ENCODE measurements at regions not wholly inside any gene's neighbourhood (a gene's known extent, or its start where the extent isn't known, plus 50 kb on each side); places are given as distances from the start of the nearest gene placed in this dataset.
A peak's percentile ranks its signal among the peaks of the same experiment; 100 is the strongest.

DNA sequence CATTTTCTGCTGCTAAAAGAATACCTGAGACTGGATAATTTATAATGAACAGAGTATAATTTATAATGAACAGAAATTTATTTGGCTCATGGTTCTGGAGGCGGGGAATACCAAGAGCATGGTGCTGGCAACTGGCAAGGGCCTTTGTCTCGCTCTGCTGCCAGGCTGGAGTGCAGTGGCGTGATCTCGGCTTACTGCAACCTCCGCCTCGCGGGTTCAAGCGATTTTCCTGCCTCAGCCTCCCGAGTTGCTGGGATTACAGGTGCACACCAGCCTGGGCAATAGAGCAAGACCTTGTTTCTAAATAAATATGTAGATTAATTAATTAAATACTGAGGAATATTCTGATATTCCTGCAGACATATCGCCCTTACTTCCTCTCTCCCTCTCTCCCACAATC lies 1610.8 kb downstream of the SUCLG1 start:
- no peak for DNase-seq

DNA sequence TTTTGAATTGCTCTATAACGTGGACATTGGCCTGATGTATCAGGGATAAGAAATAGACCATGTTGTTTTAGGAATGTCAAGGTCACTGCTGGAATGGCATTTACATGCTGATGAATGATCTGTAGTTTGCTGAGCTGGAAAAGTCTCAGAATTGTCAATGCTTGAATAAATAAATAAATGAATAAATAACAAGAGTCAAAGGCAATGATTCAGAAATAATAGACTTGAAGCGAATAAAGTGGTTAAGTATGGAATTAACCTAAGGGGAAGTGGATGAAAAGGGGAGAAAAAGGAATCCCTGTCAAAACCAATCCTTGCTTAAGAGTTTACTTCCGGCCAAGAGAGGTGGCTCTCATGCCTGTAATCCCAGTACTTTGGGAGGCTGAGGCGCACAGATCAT lies 1620.0 kb downstream of the SUCLG1 start:
- DNase-seq = no peak

DNA sequence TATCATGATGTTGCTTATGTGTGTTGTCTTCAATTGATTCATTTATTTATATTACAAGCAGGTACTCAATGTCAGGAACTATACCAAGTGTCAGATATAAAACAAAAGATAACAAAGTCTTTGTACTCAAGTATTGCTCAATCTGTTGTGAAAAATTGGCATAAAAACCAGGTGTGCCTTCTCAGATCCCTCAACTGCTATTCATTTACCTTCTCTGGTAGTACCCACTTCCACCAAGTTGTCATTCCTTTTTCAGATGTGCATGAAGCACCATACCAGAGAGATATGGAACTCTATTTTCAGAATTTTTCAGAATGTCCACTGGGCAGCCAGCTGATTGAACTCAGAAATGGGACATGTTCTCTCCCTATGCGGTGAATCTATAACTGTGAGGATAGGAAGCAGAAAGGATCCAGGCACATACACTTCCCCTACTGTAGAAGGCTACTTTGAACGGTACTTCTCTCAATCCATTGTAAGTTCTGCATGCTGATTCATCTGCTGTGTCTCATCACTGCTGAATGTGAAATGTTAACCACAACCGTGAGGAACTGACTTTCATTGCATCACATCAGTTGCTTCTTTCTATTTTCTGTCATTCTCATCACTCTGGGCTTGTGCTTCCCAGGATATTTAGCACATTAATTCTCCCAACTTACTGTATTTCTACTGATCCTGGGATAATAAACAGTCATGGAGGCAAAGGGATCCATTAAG lies 1621.3 kb downstream of the SUCLG1 start:
- DNase-seq = no peak

DNA sequence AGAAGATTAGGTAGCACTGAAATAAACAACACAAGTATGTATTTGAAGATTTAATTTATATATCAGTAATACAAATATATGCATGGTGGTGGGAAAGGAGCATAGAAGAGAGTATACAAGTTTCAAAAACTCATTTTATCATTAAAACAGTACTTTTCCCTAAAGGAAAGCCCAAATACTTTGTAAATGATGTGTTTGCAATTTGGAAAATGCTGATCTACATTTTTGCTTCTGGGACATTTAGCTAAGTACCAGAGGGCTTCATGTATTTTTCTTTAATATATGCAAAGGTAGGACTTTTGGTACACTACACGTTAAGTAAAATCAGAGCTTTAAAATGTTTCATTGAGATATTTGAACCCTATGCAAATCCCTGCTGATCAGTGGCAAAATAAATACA lies 1624.2 kb downstream of the SUCLG1 start:
- no peak for DNase-seq

DNA sequence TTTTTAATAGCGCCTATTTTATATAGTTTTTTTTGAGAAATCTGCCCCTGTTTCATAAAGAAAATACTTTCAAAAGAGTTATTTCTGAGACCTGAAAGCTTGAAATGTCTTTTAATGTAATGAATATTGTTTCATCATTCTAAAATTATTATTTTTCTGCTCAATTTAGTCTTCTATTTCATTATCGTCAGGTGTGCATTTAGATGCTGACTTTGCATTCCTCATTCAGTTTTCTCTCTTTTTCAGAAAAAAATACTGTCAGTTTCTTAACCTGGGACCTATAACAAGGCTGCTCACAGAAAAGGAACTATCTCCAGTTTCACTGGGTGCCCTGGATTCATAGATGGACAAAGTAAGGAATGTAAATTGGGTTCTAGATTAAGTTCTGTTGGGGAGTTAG lies 1631.7 kb downstream of the SUCLG1 start:
- no peak for DNase-seq

DNA sequence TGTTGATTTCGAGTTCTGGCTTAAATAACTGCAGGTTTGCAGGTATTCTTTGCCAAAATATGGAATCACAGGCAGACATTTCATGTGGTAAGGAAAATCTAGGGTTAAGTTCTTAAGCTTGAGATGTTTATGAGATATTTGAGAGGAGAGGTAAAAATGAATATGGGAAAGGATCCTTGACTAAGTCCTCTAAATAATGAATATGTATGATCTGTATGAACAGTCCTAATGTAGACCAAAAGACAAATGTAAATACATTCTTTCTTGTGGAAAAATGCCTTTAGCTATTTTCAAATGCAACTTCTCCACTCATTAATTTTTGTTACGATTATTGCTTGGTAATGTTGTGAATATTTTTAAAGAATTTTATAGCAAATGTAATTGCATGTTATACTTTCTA lies 1632.6 kb downstream of the SUCLG1 start:
- DNase-seq = no peak

DNA sequence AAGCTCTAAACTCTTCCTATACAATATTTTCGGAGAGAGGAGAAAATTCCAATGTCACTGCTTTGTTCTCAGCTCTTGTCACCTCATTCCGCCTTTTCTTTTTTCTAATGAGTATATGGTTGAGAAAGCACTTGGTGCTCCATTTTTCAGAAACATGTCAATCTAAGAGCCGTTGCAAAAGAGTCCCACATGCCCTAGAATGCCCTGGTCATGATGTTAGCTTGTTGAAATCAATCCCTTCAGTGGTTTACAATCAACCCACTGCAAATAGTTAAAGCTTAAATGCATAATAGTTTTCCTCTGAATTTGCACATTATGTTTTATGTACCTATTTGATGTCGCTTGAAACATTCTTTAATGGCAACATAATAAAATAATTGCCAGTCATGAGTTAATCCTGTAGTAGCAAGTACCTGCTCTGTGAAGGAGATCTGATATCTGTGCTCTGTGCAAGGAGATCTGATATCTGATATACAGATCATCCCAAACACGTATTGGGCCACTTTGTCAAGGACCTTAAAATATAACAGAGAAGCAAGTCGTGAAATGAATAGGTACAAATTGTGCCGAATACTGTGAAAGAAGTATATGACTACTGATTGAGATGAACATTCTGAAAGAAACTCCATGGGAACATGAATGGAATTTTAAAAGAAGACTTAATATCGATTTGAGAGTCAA lies 1633.5 kb downstream of the SUCLG1 start:
- no peak for DNase-seq

DNA sequence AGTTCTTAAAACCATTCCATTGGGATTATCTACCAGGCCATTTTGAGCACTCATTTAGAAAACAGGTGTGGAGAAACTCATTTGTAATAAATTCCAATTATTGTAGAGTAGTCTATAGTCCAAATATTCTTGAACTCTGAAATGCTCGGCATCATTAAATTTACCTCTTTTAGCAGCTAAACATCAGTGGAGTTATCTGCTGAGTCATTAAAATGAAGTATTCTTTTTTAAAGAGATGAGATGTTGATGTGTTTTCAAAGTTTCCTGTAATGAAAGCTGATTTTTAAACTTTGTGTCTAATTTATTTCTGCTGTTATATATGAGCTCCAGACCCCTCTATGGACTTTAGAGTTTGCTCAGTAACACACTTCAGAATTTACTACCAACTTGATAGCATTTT lies 1635.2 kb downstream of the SUCLG1 start:
- no peak for DNase-seq

DNA sequence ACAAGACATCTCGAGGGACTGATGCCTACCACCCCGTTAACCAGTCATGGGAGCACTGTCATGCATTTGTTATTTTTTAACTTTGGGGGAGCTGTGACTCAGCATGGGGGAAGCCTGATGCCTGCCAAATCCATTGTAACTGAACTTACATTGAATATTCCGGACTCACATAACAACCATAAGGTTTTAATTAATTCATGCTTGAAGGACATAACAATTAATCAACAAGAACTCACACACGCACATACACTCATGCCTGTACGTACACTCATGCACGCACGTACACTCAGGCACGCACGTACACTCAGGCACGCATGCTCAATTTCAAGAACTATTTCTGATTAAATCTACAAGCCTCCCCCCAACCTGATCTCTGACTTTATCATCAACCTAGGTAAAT lies 1639.1 kb downstream of the SUCLG1 start:
- DNase-seq = no peak

DNA sequence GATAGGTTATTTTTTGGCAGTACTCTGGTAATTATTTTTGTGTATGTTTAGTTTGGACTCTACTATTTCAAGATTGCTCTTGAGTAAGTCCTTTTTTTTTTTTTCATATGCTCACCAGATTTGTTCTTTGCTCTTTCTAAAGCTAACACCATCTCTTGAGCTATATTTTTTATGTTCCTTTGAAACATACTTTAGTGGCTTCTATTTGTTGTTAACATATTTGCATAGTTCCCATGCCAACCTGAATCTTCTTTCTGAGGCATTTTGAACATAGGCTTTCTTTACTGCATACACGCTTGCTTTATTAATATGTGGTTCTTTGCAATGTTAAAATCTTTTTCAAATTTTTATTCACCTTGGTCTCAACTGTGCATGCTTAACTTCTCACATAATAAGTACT lies 1644.9 kb downstream of the SUCLG1 start:
- no peak for DNase-seq

DNA sequence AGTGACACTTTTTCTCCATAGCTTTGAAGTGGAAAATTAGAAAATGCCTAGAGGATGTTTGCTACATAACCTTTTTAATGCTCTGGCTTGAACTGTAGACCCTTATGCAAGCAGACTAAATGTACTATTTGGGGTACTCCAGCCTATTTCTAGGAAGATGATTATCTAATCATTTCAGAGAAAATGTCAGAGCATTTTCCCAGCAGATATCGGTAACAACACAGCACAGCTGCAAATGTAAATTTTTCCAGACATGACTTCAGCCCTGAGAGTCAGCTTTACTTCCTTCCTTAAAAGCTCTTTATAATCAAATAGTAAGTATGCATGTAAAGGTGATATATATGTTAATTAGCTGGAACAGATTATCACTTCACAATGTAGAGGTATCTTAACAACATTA lies 1647.1 kb downstream of the SUCLG1 start:
- DNase-seq = no peak

DNA sequence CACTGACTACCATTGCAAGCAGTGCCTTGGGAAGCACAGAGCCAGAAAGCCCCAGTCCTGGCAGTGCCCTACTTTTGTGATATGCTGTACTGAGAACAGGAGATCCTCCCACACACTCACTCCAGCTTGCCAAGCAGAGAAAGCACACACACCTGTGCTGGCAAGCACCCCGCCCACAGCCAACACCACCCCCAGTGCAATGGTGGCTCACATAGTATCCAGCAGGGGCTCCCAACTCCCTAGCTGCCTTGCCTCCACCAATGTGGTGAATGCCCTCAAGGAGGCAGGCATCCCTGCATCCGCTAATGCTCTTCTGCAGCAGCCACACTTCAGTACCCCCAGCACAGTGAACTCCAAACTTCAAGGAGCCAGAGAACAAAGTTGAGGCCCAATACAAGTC lies 1655.8 kb downstream of the SUCLG1 start:
- no peak for DNase-seq

DNA sequence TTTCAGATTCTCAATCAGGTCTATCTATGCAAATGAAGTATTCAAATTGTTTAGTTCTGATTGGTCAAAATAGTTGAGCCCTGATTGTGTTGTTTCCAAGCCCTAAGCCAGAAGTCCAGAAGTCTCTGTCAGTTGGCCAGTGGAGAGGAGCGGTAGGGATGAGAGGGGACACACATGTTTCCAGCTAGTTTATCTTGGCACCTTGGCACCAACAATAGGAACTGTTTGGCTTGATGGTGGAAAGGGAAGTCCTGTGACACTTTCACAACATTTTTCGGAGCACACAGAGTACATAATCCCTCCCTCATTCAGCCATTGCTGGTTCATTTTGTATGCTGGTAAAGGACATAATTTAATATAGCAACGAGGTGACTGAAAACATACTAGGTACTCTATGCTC lies 1661.6 kb downstream of the SUCLG1 start:
- no peak for DNase-seq

DNA sequence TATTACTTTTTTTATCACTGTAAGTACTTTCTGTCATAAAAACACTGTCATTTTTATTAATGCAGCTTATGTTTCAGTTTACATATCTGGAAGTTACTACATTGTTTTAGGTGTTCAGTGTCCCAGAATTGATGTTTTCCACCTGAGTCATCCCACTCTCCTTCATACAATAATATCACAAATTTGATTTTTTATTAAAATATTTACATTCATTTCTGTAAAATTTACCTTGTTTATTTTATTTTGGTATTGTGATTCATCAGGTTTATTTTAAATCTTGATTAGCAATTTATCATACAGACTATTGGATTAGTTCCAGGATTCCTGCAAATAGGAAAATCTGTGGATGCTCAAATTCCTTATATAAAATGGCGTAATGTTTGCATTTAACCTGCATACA lies 1662.9 kb downstream of the SUCLG1 start:
- no peak for DNase-seq

DNA sequence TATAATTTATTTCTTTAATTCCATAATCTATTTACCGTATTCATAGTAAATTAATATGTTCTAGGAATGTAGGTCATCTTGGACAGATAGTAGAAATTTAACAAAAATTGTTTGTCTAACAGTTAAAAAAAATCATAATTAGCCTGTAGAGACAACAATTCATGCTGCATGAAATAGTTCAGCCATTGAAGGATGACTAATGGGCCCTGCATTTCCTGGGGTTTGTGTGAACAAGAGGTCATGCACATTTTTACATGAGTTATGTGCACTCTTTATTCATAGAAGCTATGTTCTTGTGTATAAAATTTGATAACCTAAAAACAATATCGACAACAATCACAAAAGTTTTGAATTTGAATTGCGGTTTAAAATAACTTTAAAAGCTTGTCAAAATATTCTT lies 1663.6 kb downstream of the SUCLG1 start:
- no peak for DNase-seq

DNA sequence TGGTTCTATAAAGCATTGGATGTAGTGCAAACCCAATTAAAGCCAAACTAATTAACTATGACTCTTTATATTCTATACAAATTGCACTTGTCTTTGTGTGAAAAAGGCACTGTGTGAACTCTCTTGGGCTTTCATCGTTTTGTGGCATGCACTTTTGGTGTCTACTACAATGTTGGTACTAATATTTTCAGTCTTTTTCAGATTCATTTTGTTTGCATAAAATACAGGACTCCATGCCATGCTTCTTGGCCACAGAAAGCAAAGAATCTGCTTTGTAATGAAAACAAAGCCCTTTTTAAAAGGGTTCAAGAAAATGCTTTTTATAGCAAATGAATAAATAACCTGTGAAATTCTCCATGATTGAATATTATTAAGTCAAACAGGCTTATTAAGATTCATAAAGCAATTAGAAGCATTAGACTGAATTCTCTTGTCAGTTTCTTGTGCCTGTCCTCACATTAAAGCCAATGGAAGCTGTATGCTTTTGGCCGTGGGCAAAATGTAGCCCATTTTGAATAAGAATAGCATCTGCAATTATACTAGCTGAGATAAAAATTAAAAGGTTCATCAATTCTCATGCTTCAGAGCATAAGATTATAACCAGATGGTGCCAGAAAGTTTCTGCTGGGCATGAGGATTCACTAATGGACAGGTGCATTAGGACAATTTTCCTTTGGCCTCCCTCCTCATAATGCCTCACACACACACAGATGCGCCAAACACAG lies 1665.2 kb downstream of the SUCLG1 start:
- peak in 1 of 2 experiments; percentile 11 for DNase-seq

DNA sequence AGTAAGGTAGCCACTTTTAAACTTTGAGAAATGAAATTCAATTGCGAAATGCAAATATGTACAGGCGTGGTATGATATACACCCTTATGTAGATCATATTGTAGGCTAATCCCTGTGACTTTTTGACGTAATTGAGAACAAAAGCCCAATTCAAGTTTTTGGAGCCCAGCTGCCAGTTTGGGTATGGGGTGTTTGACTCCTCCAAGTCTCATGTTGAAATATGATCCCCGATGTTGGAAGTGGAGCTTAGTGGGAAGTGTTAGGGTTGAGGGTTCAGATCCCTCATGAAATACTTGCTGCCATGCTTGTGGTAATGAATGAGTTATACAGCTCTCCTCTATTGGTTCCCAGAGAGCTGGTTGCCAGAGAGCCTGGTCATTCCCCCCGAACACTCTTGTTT lies 1666.8 kb downstream of the SUCLG1 start:
- no peak for DNase-seq

DNA sequence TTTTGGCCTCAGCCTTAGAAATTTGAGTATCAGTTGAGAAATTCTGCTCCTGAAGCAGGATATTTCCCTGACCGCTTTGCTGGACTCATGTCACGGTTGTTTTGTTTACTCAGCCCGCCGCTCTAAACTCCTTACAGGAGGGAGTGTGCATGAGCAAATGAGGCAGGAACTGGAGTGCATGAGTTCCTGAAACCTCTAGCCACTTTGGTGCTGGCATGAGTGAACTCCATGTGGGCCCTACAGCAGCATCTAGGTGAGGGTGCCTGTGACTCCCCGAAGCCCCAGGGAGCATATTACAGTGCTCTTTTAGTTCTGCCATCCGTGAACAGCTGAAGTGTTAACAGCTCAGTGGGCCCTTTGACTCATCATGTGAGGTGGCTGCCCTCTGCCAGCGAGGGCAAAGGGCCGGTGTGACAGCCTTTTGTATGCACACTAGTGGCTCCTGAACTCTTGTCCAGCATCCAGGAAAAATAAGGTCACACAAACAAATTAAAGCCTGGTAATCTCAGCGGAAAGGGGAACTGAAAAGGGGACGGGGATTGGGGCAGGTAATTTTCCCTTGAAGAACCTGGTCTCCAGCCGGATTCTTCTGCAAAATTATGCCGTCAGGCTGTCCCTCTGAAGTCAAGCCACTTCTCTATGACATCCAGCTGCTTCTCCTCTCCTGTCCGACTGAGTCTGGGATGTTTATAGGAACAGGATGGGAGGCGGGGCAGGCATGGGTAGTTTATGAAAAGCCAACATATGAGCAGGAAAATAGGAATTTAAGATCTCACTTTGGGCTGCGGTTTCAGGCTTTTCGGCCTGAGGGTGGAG lies 1668.7 kb downstream of the SUCLG1 start:
- DNase-seq = no peak

DNA sequence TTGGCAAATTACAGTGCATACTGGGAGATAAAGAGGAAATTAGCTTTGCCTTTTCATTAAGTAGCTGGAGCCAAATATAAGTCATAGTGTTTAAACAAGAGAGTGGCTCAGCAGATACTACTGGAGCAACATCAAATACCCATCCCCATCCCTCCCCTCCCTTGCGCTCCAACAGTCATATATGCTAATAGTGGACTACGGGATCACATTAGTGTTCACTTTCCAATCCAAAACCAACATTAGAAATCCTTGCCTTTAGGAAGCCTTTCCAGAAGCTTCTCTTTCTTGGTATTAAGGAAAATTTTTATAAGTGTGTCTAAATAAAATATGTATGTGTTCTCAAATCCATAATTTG lies 1669.3 kb downstream of the SUCLG1 start:
- DNase-seq = no peak

DNA sequence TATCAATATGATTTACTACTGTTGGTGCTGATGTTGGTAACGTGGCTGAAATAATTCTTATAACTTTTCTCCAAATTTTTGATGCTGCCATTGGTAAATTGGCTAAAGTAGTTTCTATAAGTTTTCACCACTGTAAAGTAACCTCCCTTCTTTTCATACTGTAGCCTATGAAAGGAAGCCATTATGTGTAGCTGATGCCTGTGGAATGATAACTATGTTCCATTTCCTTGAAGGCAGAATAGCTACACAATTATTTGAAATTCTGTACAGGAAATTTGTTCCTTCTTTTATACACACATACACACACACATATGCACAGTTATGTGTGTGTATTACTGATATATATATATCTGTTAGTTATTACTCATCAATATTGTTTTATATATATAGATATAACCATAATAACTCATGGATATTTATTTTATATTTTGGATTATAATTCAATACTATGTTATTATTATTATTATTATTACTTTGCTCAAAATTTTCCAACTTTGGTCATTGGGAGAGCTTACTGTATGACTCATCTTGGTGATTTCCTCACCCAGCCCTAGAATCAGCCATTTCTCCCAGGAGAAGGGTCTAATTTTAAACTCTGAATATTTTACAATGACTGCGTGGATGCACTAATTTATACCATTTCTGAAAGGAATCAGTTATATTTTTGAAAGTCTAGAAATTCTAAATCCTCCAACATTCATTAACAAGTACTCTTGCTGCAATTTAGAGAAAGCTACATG lies 1677.7 kb downstream of the SUCLG1 start:
- no peak for DNase-seq

DNA sequence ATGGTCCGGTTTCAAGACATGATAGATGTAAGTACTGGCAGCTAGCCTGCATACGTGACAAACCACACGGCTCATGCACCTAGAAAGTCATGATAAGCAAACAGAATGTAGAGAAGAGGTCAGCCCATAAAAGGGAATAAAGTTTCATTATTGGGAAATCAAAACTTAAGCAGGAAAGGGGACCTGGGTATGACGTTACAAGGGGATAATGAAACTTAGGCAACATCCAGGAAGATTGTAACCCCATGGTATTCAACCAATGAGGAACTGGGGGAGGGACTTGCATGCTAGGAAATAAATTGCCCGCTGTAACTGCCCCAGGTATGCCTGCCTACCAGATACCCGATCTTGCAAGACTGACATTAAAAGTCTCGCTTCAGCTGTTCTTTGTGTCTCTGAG lies 1679.0 kb downstream of the SUCLG1 start:
- DNase-seq = no peak

DNA sequence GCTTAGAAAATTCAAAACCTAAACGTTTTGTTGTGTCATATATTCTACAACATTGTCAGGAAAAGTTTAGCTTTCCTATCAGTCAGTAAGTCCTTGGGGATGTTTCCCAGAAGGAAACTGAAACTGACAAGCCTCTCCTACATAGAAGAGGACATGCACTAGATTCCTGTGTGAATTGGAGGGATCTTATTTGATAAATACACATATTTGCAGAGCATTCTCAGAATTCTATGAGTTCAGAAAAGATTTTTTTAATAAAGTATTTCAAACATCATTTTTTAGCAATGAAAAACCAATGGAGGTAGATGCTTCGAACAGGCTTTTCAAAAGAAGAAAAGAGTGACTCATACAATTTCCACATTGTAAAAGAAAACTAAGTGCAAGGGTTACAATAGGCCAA lies 1706.7 kb downstream of the SUCLG1 start:
- DNase-seq = no peak

DNA sequence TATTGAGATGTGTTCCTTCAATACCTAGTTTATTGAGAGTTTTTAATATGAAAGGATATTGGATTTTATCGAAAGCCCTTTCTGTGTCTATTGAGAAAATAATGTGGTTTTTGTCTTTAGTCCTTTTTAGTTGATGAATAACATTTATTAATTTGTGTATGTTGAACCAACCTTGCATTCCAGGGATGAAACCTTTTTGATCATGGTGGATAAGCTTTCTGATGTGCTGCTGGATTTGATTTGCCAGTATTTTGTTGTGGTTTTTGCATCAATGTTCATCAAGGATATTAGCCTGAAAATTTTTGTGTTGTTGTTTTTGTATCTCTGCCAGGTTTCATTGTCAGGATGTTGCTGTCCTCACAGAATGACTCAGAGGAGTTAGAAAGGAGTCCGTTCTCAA lies 1710.4 kb downstream of the SUCLG1 start:
- no peak for DNase-seq

Measured in NCI-H524 (cell line).